Gastroesophageal sphincter (tissue), 4 donors: ENCODE measurements at regions not wholly inside any gene's neighbourhood (a gene's known extent, or its start where the extent isn't known, plus 50 kb on each side); places are given as distances from the start of the nearest gene placed in this dataset.
"Not testable (repeated sequence)": the region's sequence is repeated elsewhere in the genome, so short reads cannot be mapped to it uniquely, and the experiment has no call there.

Experiments
- ATAC-seq: fragments of 150-250 bp; one replicate; pipeline ENCODE4 v1.9.1; 2016; ENCODE audit warnings: mild to moderate bottlenecking, moderate library complexity
- H3K27ac ChIP-seq, 4 donors: fragments of 200-600 bp; sonication (generic) in 3 of 4; 1 replicate in 3 of 4; 2 replicates in 1 of 4; pipeline ENCODE4 v1.5.1; 2016 to 2019
- H3K27me3 ChIP-seq: fragments of 200-600 bp; sonication (generic); one replicate; pipeline ENCODE4 v1.5.1; 2019
- H3K36me3 ChIP-seq, 2 donors: fragments of 200-600 bp; sonication (generic); one replicate each; pipeline ENCODE4 v1.5.1; 2019; ENCODE audit warnings: control low read depth in 1 of 2
- H3K4me1 ChIP-seq, 3 donors: fragments of 200-600 bp; sonication (generic); 1 replicate in 2 of 3; 2 replicates in 1 of 3; pipeline ENCODE4 v1.5.1; 2016 to 2019; ENCODE audit warnings: control low read depth in 2 of 3
- H3K4me3 ChIP-seq, 2 donors: fragments of 200-600 bp; sonication (generic); one replicate each; pipeline ENCODE4 v1.5.1; 2019; ENCODE audit warnings: mild to moderate bottlenecking in 1 of 2, moderate library complexity in 1 of 2
- H3K9me3 ChIP-seq, 3 donors: fragments of 200-600 bp; sonication (generic); one replicate each; pipeline ENCODE4 v1.5.1; 2017 to 2019; ENCODE audit warnings: control low read depth in 2 of 3
- CTCF ChIP-seq, 4 experiments: fragments of 200-600 bp in 2 of 4; fragments of 450-650 bp in 2 of 4; sonication (generic) in 1 of 4; IDR thresholded peaks; one replicate each; pipeline ENCODE4 v1.5.1; 2017 to 2019; ENCODE audit warnings: antibody characterized with exemption in 4 of 4, mild to moderate bottlenecking in 2 of 4, moderate library complexity in 2 of 4
- EP300 ChIP-seq: sonication (generic); formaldehyde crosslinking; IDR thresholded peaks from one replicate; pipeline ENCODE4 v1.6.1; 2017; ENCODE audit warnings: antibody characterized with exemption, mild to moderate bottlenecking
- POLR2A ChIP-seq, 2 donors: fragments of 450-650 bp; IDR thresholded peaks; one replicate each; pipeline ENCODE4 v1.6.1; 2017; ENCODE audit warnings: antibody characterized with exemption in 2 of 2, mild to moderate bottlenecking in 2 of 2, moderate library complexity in 1 of 2
- POLR2AphosphoS5 ChIP-seq: sonication (generic); formaldehyde crosslinking; IDR thresholded peaks from one replicate; pipeline ENCODE4 v1.6.1; 2017; ENCODE audit warnings: antibody characterized with exemption
- WGBS, 2 donors: methylation state at CpG; one replicate each; pipeline ENCODE4 v1.1.5; 2018; ENCODE audit warnings: low coverage in 1 of 2; 5-methylcytosine and 5-hydroxymethylcytosine counted together

- no peaks in the 10 kb centered on the region for H3K4me1 ChIP-seq
- no peak overlapping the region for H3K27ac ChIP-seq
- no peak overlapping the region for H3K4me3 ChIP-seq
- H3K27me3 ChIP-seq, result peaks cover 11% of the 10 kb centered on the region
- no peaks in the 10 kb centered on the region for H3K9me3 ChIP-seq
- no peak for ATAC-seq
- TF ChIP-seq CTCF (IDR thresholded peaks at IDR 0.05) (no peak), EP300 (no peak), POLR2A (IDR thresholded peaks at IDR 0.05) (no peak), POLR2AphosphoS5 (no peak)
- 52 to 58% methylated on average over 2 of the region's 2 CpGs for WGBS, 2 donors
- H3K36me3 ChIP-seq, result no peaks in the 10 kb centered on the region
Observed at GRCh38 chr2:2777213-2777612, 446.1 kb upstream of the MYT1L start.

GRCh38 chr2:2775018-2775417 is 443.9 kb upstream of the MYT1L start:
- no peak overlapping the region for H3K27ac ChIP-seq
- H3K9me3 ChIP-seq, result no peaks in the 10 kb centered on the region
- no peaks in the 10 kb centered on the region for H3K27me3 ChIP-seq
- H3K4me1 ChIP-seq, result peaks cover 0 to 6% (median under 1%) of the 10 kb centered on the region in 3 donors
- H3K36me3 ChIP-seq, result no peaks in the 10 kb centered on the region
- TF ChIP-seq POLR2AphosphoS5, result no peak
- TF ChIP-seq POLR2A (IDR thresholded peaks at IDR 0.05), result no peak
- no peak for TF ChIP-seq CTCF (IDR thresholded peaks at IDR 0.05)
- no peak for TF ChIP-seq EP300
- 39 to 40% methylated on average over 2 of the region's 2 CpGs for WGBS, 2 donors
- ATAC-seq, result no peak
- H3K4me3 ChIP-seq, result no peak overlapping the region

- H3K9me3 ChIP-seq, result no peaks in the 10 kb centered on the region
- no peaks in the 10 kb centered on the region for H3K36me3 ChIP-seq
- H3K4me3 ChIP-seq, result no peak overlapping the region
- no peaks in the 10 kb centered on the region for H3K27me3 ChIP-seq
- no peak overlapping the region for H3K27ac ChIP-seq
- WGBS, 2 donors, result 91 to 100% methylated on average over 1 to 6 of the region's 8 CpGs
- TF ChIP-seq EP300, result no peak
- TF ChIP-seq POLR2A (IDR thresholded peaks at IDR 0.05), result no peak
- no peak for TF ChIP-seq CTCF (IDR thresholded peaks at IDR 0.05)
- TF ChIP-seq POLR2AphosphoS5, result no peak
- peaks cover 0 to 16% (median 8%) of the 10 kb centered on the region in 3 donors for H3K4me1 ChIP-seq
- no peak for ATAC-seq
Observed at GRCh38 chr2:2773692-2774091, 442.6 kb upstream of the MYT1L start.

GRCh38 chr2:2773080-2773479 is 442.0 kb upstream of the MYT1L start:
- not testable (repeated sequence) for H3K27ac ChIP-seq, H3K9me3 ChIP-seq, H3K27me3 ChIP-seq, ATAC-seq, H3K4me3 ChIP-seq, H3K36me3 ChIP-seq
- peaks cover 0 to 16% (median 8%) of the 10 kb centered on the region in 3 donors for H3K4me1 ChIP-seq
- WGBS, 2 donors, result 76 to 80% methylated on average over 5 to 10 of the region's 11 CpGs

- H3K9me3 ChIP-seq, result no peaks in the 10 kb centered on the region
- H3K27ac ChIP-seq, result no peak overlapping the region
- no peak for ATAC-seq
- TF ChIP-seq POLR2AphosphoS5, result no peak
- TF ChIP-seq CTCF (IDR thresholded peaks at IDR 0.05), result no peak
- TF ChIP-seq EP300, result no peak
- TF ChIP-seq POLR2A (IDR thresholded peaks at IDR 0.05), result no peak
- H3K4me3 ChIP-seq, result no peak overlapping the region
- no peaks in the 10 kb centered on the region for H3K36me3 ChIP-seq
- peaks cover 0 to 16% (median 8%) of the 10 kb centered on the region in 3 donors for H3K4me1 ChIP-seq
- WGBS, 2 donors, result 79 to 100% methylated on average over 1 to 15 of the region's 18 CpGs
- no peaks in the 10 kb centered on the region for H3K27me3 ChIP-seq
Observed at GRCh38 chr2:2771721-2772411, 440.8 kb upstream of the MYT1L start.
